ENCODE measurements at regions not wholly inside any gene's neighbourhood (a gene's known extent, or its start where the extent isn't known, plus 50 kb on each side); places are given as distances from the start of the nearest gene placed in this dataset.

DNA sequence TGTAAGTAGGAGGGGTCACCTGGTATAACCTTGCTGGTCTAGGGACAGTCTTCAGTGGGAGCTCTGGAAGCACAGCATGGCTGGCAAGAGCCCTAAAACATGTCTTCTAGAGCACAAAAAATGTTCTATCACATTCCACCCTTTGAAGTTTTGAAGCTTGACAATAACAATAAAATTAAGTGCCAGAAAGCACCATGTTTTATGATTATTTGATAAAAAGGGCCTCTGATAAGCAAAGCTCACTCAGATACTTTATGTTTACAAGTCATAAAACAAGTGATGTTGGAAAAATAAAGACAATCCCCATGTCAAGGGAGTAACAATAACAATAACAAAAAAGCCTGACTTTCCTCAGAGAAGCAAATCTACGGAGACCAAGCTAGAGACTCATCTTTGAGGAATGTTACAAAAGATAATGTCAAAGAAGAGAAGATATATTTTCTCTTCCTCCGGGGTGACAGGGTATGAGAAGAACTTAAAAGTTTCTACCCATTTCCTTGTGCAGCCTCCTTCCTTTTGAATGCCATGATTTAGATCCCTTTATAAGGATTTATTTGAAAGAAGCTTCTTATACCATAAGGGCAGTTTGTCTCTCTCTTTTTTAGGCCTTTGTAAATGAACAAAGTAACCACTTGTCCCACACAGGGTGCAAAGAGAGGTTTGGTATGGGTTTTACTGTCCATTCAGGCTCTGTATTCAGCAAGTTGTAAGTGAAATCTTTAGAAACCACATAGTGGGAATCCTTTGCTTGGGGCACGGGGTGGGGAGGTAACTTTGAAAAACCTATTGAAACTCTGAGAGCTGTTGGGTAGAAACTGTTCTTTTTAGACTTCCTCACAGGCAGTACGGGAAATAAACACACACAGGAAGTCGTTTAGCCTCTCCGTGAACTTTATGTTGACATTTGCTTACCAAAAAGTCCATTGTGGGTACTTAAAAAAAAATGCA is 109.6 kb upstream of the RBMS3 start:
- H3K36me3 ChIP-seq (ENCODE audit: insufficient read depth, low read length), result no peaks in the 10 kb centered on the region
- ChIA-PET CTCF (ENCODE audit: unreplicated experiment) (no interaction called here), POLR2A (interaction anchor here (0.6 kb wide), 2 partner anchors 159 to 1777 kb away, joined by 3 read pairs; no protein-coding TSS in a partner anchor)
- peak overlapping the region; percentile 88 for H2AFZ ChIP-seq (ENCODE audit: low read length)
- no peaks in the 10 kb centered on the region for H3K79me2 ChIP-seq (ENCODE audit: insufficient read depth, low read depth, low read length)
- TF ChIP-seq, protein P1, sequence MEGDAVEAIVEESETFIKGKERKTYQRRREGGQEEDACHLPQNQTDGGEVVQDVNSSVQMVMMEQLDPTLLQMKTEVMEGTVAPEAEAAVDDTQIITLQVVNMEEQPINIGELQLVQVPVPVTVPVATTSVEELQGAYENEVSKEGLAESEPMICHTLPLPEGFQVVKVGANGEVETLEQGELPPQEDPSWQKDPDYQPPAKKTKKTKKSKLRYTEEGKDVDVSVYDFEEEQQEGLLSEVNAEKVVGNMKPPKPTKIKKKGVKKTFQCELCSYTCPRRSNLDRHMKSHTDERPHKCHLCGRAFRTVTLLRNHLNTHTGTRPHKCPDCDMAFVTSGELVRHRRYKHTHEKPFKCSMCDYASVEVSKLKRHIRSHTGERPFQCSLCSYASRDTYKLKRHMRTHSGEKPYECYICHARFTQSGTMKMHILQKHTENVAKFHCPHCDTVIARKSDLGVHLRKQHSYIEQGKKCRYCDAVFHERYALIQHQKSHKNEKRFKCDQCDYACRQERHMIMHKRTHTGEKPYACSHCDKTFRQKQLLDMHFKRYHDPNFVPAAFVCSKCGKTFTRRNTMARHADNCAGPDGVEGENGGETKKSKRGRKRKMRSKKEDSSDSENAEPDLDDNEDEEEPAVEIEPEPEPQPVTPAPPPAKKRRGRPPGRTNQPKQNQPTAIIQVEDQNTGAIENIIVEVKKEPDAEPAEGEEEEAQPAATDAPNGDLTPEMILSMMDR (conservative IDR thresholded peaks at IDR 0.05; ENCODE audit: low read length), result no peak
- TF ChIP-seq EZH2phosphoT487 (IDR thresholded peaks at IDR 0.05; ENCODE audit: borderline replicate concordance, low read depth, low read length), result no peak
- H3K27ac ChIP-seq (ENCODE audit: low read depth, low read length, poor library complexity, severe bottlenecking), result peak overlapping the region; percentile 29
- H3K4me1 ChIP-seq (ENCODE audit: insufficient read depth, low read length, poor library complexity, severe bottlenecking), result peaks cover 17% of the 10 kb centered on the region
- H3K9me3 ChIP-seq (ENCODE audit: low read length), result no peaks in the 10 kb centered on the region
- intact Hi-C loops (cut with micrococcal nuclease; ENCODE audit: unreplicated experiment), result no loop called here
- no peaks in the 10 kb centered on the region for H3K9me2 ChIP-seq (ENCODE audit: insufficient read depth, low read length)
- peak; percentile 62 for DNase-seq (ENCODE audit: low spot score)
- H4K20me1 ChIP-seq (ENCODE audit: insufficient read depth, low read length), result no peaks in the 10 kb centered on the region
- peak overlapping the region; percentile 12 for H3K4me3 ChIP-seq (ENCODE audit: low read depth, low read length, poor library complexity, severe bottlenecking)
- BruUV-seq (replicated peaks), result no TSS peak
- peak overlapping the region; percentile 48 for H3K4me2 ChIP-seq (ENCODE audit: low read length)

DNA sequence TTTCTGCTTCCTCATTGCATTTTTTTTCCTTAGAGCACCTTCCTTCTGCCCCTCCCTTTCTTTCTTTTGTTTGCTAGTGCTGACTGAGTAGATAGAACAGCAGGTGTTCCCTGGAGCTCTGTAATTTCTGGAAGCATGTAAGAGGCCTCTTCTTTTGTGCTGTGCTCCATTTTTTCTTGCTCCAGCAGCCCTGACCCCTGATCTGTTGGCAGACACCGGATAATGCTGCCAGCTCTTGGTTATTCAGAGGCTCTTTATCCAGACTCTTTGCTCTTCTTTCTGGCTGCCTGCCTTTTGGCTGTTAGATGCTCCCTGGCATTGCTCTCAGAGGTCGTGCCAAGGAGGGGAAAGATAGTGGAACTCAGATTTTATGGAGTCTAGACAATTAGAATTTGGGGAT is 104.4 kb upstream of the RBMS3 start:
- Histone ChIP-seq H3K9me3 (ENCODE audit: low read length) (no peaks in the 10 kb centered on the region), H3K4me1 (ENCODE audit: insufficient read depth, low read length, poor library complexity, severe bottlenecking) (peaks cover 7% of the 10 kb centered on the region), H4K20me1 (ENCODE audit: insufficient read depth, low read length) (no peaks in the 10 kb centered on the region), H3K27ac (ENCODE audit: low read depth, low read length, poor library complexity, severe bottlenecking) (no peak overlapping the region), H3K9me2 (ENCODE audit: insufficient read depth, low read length) (no peaks in the 10 kb centered on the region), H3K36me3 (ENCODE audit: insufficient read depth, low read length) (no peaks in the 10 kb centered on the region), H2AFZ (ENCODE audit: low read length) (no peak overlapping the region), H3K79me2 (ENCODE audit: insufficient read depth, low read depth, low read length) (no peaks in the 10 kb centered on the region), H3K4me2 (ENCODE audit: low read length) (no peak overlapping the region), H3K4me3 (ENCODE audit: low read depth, low read length, poor library complexity, severe bottlenecking) (no peak overlapping the region)
- no peak for TF ChIP-seq EZH2phosphoT487 (IDR thresholded peaks at IDR 0.05; ENCODE audit: borderline replicate concordance, low read depth, low read length)
- TF ChIP-seq, protein P1 (conservative IDR thresholded peaks at IDR 0.05; ENCODE audit: low read length), result no peak
- POLR2A ChIA-PET, result no interaction called here
- intact Hi-C loops (cut with micrococcal nuclease; ENCODE audit: unreplicated experiment), result no loop called here
- CTCF ChIA-PET (ENCODE audit: unreplicated experiment), result no interaction called here
- no peak for DNase-seq (ENCODE audit: low spot score)
- no TSS peak for BruUV-seq (replicated peaks)

All from OCI-LY7 (cell line).